Endodermal cell (in vitro differentiated cells): ENCODE measurements at regions not wholly inside any gene's neighbourhood (a gene's known extent, or its start where the extent isn't known, plus 50 kb on each side); places are given as distances from the start of the nearest gene placed in this dataset.

Source experiments
- DNase-seq: peaks from one replicate; pipeline ENCODE4 v3.0.0-alpha.2; 2017
- H3K27ac ChIP-seq: 2 replicates; pipeline ENCODE4 v1.5.1; 2013; ENCODE audit warnings: mild to moderate bottlenecking, low read depth, low read length, moderate library complexity
- H3K27me3 ChIP-seq: 2 replicates; pipeline ENCODE4 v1.6.1; 2013; ENCODE audit warnings: mild to moderate bottlenecking, low read length, moderate library complexity; ENCODE audit not compliant: insufficient read depth, control insufficient read depth, poor library complexity, severe bottlenecking
- H3K36me3 ChIP-seq: 2 replicates; pipeline ENCODE4 v1.7.0; 2013; ENCODE audit warnings: mild to moderate bottlenecking, low read length, moderate library complexity; ENCODE audit not compliant: control insufficient read depth, insufficient read depth
- H3K4me1 ChIP-seq: one replicate; pipeline ENCODE4 v1.7.0; 2013; ENCODE audit warnings: low read length; ENCODE audit not compliant: control insufficient read depth, insufficient read depth
- H3K4me3 ChIP-seq: 2 replicates; pipeline ENCODE4 v1.5.1; 2013; ENCODE audit warnings: mild to moderate bottlenecking, low read length, moderate library complexity
- H3K9ac ChIP-seq: 2 replicates; pipeline ENCODE4 v1.6.1; 2013; ENCODE audit warnings: mild to moderate bottlenecking, low read length, moderate library complexity; ENCODE audit not compliant: poor library complexity, severe bottlenecking; ENCODE audit errors: extremely low read depth
- H3K9me3 ChIP-seq: 2 replicates; pipeline ENCODE4 v1.6.1; 2013; ENCODE audit warnings: mild to moderate bottlenecking, low read length, moderate library complexity; ENCODE audit not compliant: control insufficient read depth
- H3K27ac Mint-ChIP-seq: 2 replicates; pipeline ENCODE4 v1.8.0; 2020; ENCODE audit warnings: mixed read lengths
- H3K27me3 Mint-ChIP-seq: 2 replicates; pipeline ENCODE4 v1.8.0; 2021; ENCODE audit warnings: mild to moderate bottlenecking, mixed read lengths; ENCODE audit not compliant: insufficient read depth
- H3K36me3 Mint-ChIP-seq: 2 replicates; pipeline ENCODE4 v1.8.0; 2020; ENCODE audit warnings: low read depth, mixed read lengths
- H3K4me1 Mint-ChIP-seq: 2 replicates; pipeline ENCODE4 v1.8.0; 2020; ENCODE audit warnings: mixed read lengths
- H3K4me3 Mint-ChIP-seq: 2 replicates; pipeline ENCODE4 v1.8.0; 2020; ENCODE audit warnings: mild to moderate bottlenecking, moderate library complexity, mixed read lengths
- H3K9me3 Mint-ChIP-seq: 2 replicates; pipeline ENCODE4 v1.8.0; 2020; ENCODE audit warnings: mild to moderate bottlenecking, mixed read lengths
- WGBS, 2 experiments: methylation state at CpG; one replicate each; pipeline versions ENCODE4 v1.1.5 to v1.1.7; 2013; ENCODE audit warnings: missing lambda C conversion rate in 2 of 2, mixed read lengths in 1 of 2; ENCODE audit not compliant: insufficient coverage in 1 of 2, insufficient read length in 1 of 2; 5-methylcytosine and 5-hydroxymethylcytosine counted together
- TF ChIP-seq, protein P1 (sequence below): fragments of 200-600 bp; sonication (generic); conservative IDR thresholded peaks from 2 replicates; pipeline ENCODE4 v1.5.0; 2021; ENCODE audit warnings: antibody characterized with exemption, mild to moderate bottlenecking

DNA sequence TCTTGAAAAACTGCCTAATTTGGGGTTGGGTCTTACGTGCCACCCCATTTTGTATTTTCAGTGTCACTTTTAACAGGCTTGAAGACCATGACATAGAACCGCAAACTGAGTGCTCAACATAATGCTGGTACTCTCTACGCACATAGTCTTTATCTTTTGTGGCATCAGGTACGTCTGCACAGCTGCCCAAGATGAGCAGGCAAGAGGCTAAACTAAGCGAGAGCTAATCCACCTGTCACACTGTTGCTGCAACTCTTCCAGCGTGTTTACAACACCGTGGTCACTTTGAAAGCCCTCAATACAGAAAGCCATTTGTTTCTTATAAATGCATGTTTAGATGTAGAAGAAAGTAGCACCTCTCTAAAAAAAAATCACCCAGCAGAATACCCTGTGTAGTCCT lies 270.0 kb upstream of the TCF4 start:
- Mint-ChIP-seq H3K4me1 (peaks cover 20% of the 10 kb centered on the region), H3K36me3 (no peaks in the 10 kb centered on the region), H3K27me3 (peaks cover 18% of the 10 kb centered on the region), H3K4me3 (no peak overlapping the region), H3K9me3 (no peaks in the 10 kb centered on the region), H3K27ac (no peak overlapping the region)
- no peaks in the 10 kb centered on the region for H3K9me3 ChIP-seq
- no peaks in the 10 kb centered on the region for H3K27me3 ChIP-seq
- 95% methylated on average over 5 to 7 of the region's 7 CpGs for WGBS, 2 experiments
- no peak overlapping the region for H3K4me3 ChIP-seq
- H3K4me1 ChIP-seq, result no peaks in the 10 kb centered on the region
- no peak overlapping the region for H3K27ac ChIP-seq
- H3K9ac ChIP-seq, result no peak overlapping the region
- TF ChIP-seq, protein P1, sequence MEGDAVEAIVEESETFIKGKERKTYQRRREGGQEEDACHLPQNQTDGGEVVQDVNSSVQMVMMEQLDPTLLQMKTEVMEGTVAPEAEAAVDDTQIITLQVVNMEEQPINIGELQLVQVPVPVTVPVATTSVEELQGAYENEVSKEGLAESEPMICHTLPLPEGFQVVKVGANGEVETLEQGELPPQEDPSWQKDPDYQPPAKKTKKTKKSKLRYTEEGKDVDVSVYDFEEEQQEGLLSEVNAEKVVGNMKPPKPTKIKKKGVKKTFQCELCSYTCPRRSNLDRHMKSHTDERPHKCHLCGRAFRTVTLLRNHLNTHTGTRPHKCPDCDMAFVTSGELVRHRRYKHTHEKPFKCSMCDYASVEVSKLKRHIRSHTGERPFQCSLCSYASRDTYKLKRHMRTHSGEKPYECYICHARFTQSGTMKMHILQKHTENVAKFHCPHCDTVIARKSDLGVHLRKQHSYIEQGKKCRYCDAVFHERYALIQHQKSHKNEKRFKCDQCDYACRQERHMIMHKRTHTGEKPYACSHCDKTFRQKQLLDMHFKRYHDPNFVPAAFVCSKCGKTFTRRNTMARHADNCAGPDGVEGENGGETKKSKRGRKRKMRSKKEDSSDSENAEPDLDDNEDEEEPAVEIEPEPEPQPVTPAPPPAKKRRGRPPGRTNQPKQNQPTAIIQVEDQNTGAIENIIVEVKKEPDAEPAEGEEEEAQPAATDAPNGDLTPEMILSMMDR, result no peak
- no peaks in the 10 kb centered on the region for H3K36me3 ChIP-seq
- no peak for DNase-seq

DNA sequence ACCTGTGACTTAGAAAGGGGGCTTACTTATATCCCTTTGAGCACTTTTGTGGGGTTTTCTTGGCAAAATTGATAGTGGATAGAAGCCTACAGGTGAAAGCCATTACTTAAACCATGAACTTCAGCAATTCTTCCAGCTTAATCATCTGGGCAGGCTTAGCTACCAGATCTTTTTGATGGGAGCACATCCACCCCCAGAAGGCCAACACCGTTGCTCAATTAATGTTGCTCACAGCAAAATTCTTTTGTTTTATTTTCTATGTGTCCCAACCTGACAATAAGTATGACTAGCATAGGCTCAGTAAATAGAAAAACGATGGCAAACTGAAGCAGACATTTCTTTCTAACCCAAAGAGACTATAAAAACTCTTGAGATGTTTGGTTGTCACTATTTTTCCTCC lies 269.4 kb upstream of the TCF4 start:
- WGBS, 2 experiments, result 92 to 100% methylated on average over 1 to 2 of the region's 2 CpGs
- Mint-ChIP-seq H3K27me3 (peaks cover 21% of the 10 kb centered on the region), H3K4me3 (no peak overlapping the region), H3K27ac (no peak overlapping the region), H3K4me1 (peaks cover 20% of the 10 kb centered on the region), H3K9me3 (no peaks in the 10 kb centered on the region), H3K36me3 (no peaks in the 10 kb centered on the region)
- DNase-seq, result no peak
- Histone ChIP-seq H3K9me3 (no peaks in the 10 kb centered on the region), H3K9ac (no peak overlapping the region), H3K27me3 (peaks cover 4% of the 10 kb centered on the region), H3K27ac (no peak overlapping the region), H3K4me3 (no peak overlapping the region), H3K4me1 (no peaks in the 10 kb centered on the region), H3K36me3 (no peaks in the 10 kb centered on the region)
- TF ChIP-seq, protein P1, result no peak

DNA sequence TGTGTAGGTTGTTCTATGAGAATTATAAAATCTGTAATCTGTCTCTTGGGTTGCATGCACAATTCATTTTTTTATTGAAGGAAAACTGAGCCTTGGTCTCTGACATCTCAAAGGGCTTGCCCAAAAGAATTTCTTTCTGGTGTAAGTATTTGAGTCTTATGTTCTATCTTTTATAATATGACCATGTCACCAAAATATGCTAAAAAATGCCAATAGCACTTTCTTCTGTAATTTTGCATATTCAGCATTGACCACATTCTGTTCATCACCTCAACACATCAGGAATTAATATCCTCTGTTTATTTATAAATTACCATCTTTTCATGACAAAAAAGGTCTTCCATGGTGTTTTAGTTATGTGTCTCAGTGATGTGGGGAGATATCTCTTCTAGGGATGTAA lies 268.7 kb upstream of the TCF4 start:
- H3K27me3 Mint-ChIP-seq, result peaks cover 28% of the 10 kb centered on the region
- no peaks in the 10 kb centered on the region for H3K9me3 Mint-ChIP-seq
- no peak overlapping the region for H3K27ac ChIP-seq
- no peak overlapping the region for H3K4me3 Mint-ChIP-seq
- no peak overlapping the region for H3K9ac ChIP-seq
- no peak overlapping the region for H3K4me3 ChIP-seq
- no peak for DNase-seq
- no peaks in the 10 kb centered on the region for H3K9me3 ChIP-seq
- no peaks in the 10 kb centered on the region for H3K36me3 ChIP-seq
- H3K4me1 ChIP-seq, result no peaks in the 10 kb centered on the region
- peaks cover 20% of the 10 kb centered on the region for H3K4me1 Mint-ChIP-seq
- H3K36me3 Mint-ChIP-seq, result no peaks in the 10 kb centered on the region
- TF ChIP-seq, protein P1, result no peak
- H3K27ac Mint-ChIP-seq, result no peak overlapping the region
- peaks cover 11% of the 10 kb centered on the region for H3K27me3 ChIP-seq
